HG03521 (cell line): ENCODE measurements at regions not wholly inside any gene's neighbourhood (a gene's known extent, or its start where the extent isn't known, plus 50 kb on each side); places are given as distances from the start of the nearest gene placed in this dataset.
"Not testable (repeated sequence)": the region's sequence is repeated elsewhere in the genome, so short reads cannot be mapped to it uniquely, and the experiment has no call there.

ENCODE experiments used
- ATAC-seq: cut with Tn5 transposase; IDR thresholded peaks from one replicate; pipeline ENCODE4 v1.9.1; 2021; ENCODE audit warnings: mild to moderate bottlenecking, moderate library complexity; ENCODE audit not compliant: unreplicated experiment

- no peak for ATAC-seq
Measured at GRCh38 chr6:167661552-167662044, 165.1 kb upstream of the AFDN start.

GRCh38 chr6:167662075-167662880, 164.4 kb upstream of the AFDN start:
- no peak for ATAC-seq

DNA sequence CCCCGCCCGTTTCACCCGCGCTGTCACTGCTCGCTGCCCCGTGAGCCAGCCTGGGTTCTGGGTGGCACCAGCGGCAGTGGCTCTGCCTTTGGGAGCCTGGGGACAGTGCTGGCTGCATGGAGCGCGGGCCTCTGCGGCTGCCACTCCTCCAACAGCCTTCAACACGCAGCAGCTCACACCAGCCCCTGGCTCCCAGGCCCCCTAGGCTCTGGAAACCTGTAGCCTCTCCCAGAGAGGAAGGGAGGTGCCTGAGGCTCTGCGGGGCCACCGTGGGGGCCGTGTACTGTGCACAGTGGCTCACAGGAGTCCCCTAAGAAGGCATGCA, 163.9 kb upstream of the AFDN start:
- ATAC-seq = no peak

GRCh38 chr6:167663316-167663715, 163.4 kb upstream of the AFDN start:
- ATAC-seq = no peak

DNA sequence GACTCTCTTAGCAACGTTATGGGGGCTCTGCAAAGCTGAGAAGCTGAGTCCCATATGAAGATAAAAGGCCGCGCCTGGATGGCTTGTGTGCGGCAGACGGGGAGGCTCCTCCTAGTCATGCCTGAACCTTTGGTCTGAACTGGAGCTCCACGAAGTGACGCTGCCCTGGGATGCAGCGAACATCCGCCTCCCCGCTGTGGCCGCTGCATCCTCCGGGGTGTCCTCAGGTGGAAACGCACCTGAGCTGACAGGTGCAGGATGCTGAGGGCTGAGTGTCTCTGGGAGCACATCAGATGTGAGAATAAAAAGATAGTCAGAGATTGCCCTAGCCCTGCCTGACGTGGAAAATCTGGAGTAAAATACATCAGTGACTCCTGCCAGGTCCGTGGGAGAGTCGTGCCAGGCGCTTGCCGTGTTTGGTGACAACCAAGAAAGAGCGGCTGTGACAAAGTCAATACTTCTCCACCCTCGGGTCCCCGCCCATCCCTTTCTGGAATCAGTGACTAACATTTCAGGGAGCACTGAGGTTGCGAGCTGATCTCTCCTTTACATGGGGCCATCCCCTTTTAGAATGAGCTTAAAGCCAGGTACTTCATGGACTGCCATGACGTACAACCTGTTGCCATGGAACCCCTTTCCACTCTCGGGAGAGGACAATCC, 162.8 kb upstream of the AFDN start:
- ATAC-seq = no peak

DNA sequence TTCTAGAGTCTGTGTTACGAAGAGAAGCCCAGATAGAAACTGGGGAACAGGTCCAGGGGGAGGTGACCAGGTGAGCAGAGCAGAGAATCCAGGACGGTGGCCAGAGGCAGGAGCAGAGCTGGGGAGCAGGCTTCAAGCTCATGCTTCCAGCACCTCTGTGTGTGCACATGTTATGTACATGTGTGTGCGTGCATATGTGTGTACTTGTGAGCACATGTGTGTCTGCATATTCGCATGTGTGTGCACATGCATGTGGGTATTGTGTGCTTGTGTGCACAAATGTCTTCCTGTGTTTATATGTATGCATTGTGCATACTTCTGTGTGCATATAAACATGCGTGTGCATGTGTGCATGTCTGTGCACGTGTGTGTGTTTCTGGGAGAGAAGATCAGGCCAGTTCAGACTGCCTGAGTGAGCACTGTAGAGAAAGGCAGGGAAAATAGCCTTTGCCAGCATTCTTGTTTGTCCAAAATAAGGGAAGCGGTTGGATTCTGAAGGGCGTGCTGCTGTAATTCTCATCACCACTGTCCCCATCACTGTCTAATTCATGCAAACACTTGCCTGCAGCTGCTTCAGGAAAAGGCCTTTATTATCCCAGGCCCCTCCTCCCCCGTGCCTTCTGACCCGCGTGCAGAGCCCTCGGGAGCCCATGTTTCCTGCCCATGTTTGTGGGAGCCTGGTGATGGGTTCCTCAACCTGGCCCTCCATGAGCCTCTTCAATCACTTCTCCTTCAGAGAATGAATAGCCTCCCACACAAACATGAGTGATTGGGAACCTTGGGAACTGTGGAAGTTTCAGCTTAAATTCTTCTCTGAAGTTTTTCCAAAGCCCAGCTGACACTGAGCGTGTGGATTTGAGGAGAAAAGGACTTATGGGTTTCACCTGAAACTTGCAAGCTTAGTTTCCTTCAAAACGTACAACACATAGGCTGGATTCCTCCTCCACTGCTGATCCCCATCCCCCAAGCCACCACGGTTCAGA, 161.7 kb upstream of the AFDN start:
- ATAC-seq = no peak

DNA sequence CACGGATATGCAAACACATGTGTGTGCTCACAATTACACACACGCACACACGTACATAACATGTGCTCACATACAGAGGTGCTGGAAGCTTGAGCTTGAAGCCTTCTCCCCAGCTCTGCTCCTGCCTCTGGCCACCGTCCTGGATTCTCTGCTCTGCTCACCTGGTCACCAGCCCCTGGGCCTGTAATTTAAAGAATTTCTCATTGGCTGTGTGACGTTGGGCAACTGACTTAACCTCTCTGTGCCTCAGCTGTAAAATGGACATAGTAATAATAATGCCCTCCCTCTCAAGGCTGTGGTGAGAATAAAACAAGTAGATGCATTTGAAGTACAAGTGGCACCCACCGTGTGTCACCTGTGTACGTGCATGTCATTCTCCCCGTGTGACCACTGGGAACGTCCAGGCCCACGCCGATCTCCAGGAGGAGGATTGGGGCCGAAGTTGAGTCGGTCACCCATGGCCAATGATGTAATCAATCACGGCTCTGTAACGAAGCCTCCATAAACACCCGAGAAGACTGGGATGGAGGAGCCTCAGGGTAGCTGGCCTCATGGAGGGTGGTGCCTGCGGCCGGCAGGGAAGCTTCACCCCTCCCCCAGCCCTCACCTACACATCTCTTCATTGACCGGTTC, 160.9 kb upstream of the AFDN start:
- no peak for ATAC-seq

- ATAC-seq = no peak
Measured at GRCh38 chr6:167666571-167667203, 160.0 kb upstream of the AFDN start.

DNA sequence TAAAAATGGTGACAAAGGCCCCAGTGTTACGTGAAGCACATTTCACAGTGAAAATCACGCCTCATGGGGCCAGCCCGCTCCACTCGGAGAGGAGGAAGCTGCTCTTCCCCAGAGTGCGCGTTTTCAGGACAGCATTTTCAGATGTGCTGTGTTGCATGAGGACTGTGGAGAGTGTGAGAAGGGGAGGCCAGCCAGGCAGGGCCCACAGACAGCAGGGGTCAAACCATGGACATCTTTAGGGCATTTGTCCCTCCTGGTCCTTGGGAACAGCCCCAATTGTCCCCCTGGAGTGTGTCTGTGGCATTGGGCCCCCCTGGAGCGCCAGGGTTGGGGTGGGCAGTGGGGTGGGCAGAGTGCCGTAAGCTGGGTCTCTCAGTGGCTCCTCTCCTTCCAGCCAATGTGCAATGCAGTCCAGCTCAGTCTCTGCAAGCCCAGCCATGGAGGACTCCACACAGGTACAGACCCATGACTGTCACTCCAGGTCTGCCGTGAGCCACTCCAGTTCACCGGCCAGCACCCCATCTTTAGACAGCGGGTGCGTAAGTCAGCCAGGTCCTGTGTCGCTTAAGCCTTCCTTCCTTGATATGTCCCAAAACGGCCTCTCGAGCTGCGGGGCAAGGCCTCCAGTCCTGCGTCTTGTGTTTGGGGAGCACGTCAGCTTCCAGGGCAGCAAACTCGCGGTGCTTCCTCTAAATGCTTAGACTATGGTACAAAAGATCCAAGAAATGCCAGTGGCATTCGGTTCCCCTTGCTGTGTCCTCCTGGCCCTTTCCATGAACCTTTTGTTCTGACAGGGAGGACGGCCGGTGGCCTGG, 159.3 kb upstream of the AFDN start:
- ATAC-seq = no peak

DNA sequence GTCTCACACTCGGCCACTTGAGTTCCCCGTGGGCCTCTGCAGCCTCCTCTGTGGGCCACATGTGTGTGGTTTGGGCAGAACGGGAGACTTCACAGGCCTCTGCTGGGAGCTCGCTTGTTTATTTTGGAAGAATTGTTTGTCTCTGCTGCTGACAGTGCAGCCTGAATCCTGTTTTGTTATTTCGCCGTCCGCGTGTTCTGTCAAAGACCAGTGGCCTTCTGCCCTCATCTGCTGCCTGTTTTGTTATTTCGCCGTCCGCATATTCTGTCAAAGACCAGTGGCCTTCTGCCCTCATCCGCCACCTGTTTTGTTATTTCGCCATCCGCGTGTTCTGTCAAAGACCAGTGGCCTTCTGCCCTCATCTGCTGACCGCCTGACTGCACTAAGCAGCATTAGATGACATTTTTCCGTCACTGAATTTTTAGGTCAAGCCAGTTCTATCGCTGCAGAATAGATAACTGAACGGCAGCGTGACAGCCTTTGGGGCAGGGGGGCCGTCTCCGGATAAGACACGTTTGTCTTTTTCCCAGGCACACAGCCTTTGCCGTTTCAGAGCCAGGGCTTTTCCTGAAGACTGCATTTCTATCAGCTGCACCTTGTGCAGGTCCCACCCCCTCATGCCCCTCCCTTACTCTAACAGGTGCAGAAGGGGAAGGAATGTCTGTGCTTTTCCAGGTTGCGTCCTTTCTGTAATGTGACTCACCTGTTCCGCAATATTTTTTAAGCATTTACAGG, 158.5 kb upstream of the AFDN start:
- ATAC-seq = no peak

GRCh38 chr6:167668754-167669552, 157.8 kb upstream of the AFDN start:
- no peak for ATAC-seq

GRCh38 chr6:167669553-167669849, 157.2 kb upstream of the AFDN start:
- ATAC-seq = no peak

- no peak for ATAC-seq
Measured at GRCh38 chr6:167669870-167670802, 156.6 kb upstream of the AFDN start.

GRCh38 chr6:167670938-167671338, 155.8 kb upstream of the AFDN start:
- no peak for ATAC-seq

GRCh38 chr6:167671379-167671976, 155.2 kb upstream of the AFDN start:
- ATAC-seq = not testable (repeated sequence)

GRCh38 chr6:167671977-167672687, 154.6 kb upstream of the AFDN start:
- no peak for ATAC-seq
